Cerebellar cortex (tissue), 1 donor: ENCODE measurements at regions not wholly inside any gene's neighbourhood (a gene's known extent, or its start where the extent isn't known, plus 50 kb on each side); places are given as distances from the start of the nearest gene placed in this dataset.

Experiments
- DNase-seq: peaks from one replicate; pipeline ENCODE4 v3.0.0-alpha.2; 2015; ENCODE audit warnings: low spot score

DNA sequence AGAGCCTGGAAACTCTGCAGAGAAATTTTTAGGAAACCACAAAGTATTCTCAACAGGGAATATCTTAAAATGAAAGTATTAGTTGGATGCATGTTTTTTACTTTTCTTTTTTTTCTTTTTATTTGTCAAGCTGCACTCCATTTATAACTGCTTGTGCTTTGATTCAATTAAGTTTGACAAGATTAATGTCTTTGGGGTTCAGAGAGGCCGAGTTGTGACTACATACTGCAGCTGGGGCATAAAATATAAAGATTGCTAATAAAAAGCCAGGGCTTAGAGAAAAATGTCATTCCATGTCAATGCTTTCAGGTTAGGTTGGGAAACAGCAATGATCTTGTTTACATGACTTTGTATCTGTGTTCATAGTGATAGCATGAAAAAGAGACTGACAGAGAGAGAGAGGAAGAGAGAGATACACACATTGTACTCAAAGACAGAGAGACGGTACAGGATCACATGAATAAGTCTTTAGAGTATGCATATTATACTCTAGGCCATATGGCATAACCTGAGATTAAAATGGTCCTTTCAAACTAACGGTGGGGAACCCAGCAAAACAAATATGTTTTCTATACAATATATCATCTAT lies 1022.3 kb upstream of the CNTNAP5 start:
- no peak for DNase-seq

DNA sequence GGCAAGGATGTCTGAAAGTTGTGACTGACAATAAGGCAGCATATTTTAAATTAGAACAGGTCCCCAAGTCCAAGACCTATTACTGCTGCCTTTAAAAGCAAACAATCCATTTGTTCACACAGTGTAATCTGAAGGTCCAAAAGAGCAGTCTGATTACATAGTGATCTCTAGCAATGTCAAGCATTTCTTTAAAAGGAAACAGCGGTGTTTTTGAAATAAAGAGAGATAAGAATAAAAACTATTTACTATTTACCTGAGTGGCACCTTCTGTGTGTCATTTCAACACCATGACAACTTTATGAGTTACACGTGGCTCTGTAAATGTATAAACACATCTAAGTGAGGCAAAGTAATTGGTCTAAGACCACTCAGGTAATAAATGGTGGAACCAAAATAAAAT lies 1009.9 kb upstream of the CNTNAP5 start:
- DNase-seq: no peak

DNA sequence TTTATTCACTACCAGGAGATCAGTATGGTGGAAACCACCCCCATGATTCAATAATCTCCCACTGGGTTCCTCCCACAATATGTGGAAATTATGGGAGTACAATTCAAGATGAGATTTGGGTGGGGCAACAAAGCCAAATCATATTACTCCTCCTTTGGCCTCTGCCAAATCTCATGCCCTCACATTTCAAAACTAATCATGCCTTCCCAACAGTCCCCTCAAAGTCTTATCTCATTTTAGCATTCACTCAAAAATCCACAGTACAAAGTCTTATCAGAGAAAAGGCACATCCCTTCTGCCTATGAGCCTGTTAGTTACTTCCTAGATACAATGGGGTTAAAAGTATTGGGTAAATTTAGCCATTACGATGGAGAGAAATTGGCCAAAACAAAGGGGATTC lies 989.5 kb upstream of the CNTNAP5 start:
- no peak for DNase-seq

DNA sequence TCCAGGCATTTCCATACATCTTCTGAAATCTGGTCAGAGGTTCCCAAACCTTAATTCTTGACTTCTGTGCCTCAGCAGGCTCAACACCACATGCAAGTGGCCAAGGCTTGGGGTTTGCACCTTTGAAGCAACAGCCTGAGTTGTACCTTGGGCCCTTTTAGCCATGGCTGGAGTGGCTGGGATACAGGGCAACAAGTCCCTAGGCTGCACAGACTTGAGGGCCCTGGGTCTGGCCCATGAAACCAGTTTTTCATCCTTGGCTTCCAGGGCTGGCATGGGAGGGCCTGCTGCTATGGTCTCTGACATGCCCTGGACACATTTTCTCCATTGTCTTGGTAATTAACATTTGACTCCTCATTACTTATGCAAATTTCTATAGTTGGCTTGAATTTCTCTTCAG lies 988.8 kb upstream of the CNTNAP5 start:
- DNase-seq: no peak

DNA sequence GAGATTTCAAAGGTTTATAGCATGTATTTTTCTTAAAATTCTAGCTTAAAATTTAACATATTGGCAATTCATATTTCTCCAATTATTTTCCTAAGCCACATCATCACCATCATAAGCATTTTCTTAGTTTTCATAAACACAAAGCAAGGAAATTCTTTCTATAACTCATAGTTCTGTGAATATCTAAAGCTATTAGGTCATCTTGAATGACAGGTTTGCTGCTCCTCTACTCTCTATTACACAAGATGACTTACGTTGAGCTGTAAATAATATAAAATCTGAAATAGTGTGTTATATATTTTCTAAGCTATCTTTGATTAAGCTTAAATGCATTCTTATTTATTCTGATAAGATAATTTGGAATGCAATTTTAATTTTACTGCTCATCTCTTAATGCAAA lies 984.6 kb upstream of the CNTNAP5 start:
- no peak for DNase-seq

DNA sequence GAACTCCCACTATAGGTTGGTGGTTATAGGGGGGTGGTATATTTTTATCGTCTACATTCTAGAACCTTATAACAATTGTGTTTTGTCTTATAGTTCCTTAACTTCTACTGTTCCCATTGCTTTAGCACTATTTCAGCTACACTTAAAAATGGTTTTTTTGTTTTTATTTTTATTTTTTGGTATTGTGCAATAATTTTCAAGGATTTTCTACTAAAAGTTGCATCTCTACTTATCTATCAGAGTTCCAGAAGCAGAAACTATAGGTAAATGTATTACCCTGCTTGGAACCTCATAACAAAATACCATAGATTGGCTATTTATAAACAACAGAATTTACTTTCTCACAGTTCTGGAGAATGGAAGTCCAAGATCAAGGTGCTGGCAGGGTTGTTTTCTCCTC lies 981.6 kb upstream of the CNTNAP5 start:
- no peak for DNase-seq

DNA sequence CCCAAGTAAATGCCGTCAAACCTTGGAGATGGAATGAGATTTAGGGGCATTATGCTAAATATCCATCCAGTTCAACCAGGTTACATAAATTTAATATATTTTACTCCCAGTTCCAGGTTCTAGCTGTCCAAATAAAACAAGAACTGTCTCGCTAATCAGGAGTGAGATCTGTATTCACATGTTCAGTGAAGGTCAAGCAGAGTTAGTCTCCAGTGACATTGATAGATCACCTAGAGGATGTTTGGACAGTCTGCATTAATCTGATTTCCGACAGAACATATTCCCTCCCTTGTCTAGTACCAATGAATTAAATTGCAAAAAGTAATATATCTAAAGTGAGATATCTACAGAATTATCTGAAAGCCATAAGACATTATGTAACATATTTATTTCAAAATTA lies 979.4 kb upstream of the CNTNAP5 start:
- DNase-seq: no peak

DNA sequence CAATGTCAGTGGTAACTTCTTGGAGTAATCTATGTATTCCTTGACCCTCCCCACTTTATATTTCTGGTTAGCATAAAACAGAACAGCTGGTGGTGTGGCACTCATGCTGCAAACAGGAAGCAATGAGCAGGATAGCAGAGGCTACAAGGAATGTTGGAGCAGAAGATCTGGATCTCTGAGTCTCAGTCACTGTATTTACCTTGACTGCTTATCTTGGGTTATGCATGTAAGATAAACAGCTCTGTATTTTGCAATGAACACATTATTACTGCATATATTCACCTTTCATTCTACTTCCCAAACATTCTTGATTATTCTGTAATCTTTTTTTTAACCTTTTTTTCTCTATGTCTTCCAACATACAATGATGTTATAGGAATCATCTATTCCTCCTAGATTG lies 977.9 kb upstream of the CNTNAP5 start:
- no peak for DNase-seq

DNA sequence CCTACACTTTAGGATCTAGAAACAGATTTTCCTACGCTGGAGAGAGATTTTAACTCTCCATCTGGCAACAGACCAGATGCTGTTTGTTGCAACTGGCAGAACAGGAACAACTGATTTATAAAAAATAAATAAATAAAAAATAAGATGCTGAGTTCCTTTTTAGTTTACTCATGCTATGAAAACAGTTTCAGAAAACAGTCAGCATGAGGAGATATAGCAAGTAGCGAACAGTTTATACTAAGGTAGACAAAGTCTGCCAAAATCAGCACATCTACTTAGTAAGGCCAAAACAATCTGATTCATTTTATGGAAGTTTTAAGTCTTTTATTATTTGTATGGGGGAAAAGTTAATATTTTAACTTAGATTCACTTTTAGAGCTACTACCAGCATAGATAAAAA lies 974.0 kb upstream of the CNTNAP5 start:
- no peak for DNase-seq

DNA sequence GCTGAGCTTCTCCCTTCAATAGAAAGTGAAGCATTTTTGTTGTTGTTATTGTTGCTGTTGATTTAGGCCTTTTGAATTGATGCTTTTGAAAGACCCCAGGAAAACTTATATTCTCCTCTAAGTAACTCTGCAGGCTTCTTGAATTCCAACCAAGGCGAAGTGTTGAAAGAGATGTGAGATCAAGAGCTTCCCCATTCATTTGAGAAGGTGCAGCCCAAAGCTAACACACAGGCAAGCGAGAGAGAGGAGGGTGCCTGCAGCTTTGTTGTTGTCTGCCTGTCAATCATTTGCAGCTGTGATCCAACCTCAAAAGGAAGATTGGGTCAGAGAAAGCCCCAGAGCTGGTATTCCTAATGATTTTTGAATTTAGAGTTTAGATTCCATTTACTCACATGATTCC lies 963.6 kb upstream of the CNTNAP5 start:
- DNase-seq: no peak

DNA sequence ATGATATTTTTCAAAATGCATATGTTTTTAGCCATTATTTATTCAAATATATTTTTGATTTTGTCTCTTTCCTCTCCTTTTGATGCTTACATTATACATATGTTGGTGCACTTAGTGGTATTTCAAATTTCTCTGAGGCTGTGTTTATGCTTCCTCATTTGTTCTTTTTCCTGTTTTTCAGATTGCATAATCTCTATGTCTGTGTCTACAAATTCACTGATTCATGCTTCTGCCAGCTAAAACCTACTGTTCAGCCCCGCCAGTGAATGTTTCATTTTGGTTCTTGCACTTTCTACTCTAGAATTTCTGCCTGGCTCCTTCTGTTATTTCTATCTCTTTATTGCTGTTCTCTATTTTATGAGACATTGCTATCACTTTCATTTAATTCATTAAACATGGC lies 951.7 kb upstream of the CNTNAP5 start:
- DNase-seq: no peak

DNA sequence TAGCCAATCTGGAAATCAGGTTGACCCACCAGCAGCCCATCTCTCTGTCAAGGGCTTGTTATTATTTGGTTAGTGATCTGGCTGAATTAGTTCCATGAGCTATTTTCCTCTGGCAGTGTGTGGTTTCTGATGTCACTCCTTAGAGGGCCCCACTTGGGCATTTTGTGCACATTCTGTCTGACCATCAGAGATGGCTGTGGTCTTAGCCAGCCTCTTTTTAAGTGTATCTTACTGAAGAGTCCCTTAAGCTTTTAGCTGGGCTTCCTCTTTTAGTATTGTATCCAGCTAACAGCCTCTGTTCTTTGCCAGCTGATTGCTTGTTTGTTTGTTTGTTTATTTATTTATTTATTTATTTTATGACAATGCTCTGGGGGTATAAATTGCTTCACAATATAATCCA lies 951.1 kb upstream of the CNTNAP5 start:
- DNase-seq: no peak

DNA sequence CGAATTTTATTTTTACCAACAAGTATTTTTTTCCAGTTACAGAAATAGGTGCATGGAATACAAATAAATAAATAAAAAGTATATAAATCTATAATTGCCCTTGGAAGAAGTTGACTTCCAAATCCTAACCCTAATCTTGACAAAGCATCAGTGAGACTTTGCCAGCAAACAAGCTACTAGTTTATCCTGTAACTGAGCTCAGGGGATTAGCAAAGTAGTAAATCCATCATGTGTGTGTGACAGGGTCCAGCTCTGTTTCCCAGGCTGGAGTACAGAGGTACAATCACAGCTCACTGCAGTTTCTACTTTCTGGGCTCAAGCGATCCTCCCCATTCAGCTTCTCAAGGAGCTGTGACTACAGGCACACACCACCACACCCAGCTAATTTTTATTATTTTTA lies 948.0 kb upstream of the CNTNAP5 start:
- no peak for DNase-seq

DNA sequence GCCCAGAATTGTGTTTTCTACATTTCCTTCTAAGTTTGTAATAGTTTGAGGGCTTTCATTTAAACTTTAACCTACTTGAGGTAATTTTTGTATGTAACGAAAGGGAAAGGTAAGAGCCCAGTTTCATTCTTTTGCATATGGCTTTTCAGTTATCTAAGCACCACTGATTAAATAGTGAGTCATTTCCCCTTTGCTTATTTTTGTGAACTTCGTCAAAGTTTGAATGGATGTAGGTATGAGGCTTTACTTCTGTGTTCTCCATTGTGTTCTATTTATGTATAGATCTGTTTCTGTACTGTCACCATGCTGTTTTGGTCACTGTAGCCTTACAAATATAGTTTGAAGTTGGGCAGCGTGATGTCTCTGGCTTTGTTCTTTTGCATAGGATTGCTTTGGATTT lies 944.8 kb upstream of the CNTNAP5 start:
- DNase-seq: no peak

DNA sequence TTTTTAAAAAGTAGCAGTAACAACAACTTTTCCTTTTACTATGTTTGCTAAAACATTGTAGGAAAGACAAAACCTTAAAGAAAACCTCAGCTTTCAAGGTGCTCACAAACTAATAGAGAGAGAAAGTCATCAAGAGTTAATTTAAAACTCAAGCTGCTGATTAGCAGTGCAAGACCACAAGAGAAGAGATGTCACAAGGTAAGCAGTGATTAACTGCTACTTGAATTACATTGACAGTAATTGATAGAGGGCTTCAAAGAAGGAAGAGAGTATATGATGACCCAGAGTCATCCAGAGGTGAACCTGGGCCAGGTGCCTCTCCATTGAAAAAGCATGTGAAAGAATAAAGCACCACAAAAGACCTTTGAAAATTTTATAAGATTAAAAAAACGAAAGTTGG lies 939.6 kb upstream of the CNTNAP5 start:
- DNase-seq: no peak

DNA sequence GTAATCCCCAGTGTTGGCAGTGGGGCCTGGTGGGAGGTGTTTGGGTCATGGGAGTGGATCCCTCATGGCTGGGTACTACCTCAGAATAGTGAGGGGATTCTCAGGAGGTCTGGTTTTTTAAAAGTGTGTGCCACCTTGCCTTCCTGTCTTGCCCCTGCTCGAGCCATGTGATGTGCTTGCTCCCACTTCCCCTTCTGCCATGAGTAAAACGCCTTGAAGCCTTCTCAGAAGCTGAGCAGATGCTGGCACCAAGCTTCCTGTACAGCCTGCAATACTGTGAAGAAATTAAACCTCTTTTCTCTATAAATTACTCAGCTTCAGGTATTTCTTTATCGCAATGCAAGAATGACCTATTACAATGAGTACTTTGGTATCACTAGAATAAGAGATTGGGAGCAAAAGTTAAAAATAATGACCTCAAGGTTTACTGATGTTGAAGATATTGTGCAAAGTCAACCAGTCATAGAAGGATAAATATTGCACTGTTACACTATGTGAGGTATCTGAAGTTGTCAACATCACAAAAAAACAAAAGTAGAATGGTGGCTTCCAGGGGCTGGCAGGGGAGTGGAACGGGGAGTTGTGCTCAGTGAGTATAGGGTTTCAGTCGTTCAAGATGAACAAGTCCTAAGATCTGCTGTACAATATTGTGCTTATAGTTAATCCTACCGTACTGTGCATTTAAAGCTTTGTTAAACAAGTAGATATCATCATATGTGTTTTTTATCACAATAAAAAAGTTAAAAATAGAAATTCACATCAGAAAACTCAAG lies 938.3 kb upstream of the CNTNAP5 start:
- no peak for DNase-seq

DNA sequence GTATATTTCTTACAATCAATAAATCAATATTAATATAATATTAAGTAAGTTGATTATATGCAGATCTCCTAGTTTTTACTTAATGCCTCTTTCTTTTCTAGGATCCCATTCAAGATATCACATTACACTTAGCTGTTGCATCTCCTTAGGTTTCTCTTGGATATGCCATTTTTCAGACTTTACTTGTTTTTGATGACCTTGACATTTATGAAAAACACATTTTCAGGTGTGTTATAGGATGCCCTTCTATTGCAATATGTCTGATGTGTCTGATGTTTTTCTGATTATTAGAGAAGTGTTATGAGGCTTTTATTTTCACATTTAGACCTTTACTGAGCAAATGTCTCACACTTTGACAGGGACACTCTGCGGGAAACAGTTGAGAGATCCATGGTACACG lies 933.6 kb upstream of the CNTNAP5 start:
- no peak for DNase-seq

DNA sequence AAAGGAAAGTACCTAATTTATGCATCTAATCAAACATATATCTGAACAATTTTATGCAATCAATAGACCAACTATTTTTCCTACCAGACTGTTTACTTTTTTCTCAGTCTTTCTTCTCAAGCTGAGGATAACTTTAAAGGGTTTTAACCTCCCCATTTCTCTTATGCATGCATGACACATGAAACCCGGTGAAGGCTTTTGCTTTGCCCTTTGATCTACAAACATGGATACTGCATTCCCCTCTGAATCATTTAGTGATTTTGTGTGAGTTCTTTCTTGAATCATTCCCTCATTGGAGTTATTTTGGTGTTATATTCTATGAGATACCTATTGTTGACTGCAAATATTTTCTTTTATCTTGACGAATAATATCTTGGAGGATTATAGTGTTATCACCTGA lies 931.9 kb upstream of the CNTNAP5 start:
- DNase-seq: no peak

DNA sequence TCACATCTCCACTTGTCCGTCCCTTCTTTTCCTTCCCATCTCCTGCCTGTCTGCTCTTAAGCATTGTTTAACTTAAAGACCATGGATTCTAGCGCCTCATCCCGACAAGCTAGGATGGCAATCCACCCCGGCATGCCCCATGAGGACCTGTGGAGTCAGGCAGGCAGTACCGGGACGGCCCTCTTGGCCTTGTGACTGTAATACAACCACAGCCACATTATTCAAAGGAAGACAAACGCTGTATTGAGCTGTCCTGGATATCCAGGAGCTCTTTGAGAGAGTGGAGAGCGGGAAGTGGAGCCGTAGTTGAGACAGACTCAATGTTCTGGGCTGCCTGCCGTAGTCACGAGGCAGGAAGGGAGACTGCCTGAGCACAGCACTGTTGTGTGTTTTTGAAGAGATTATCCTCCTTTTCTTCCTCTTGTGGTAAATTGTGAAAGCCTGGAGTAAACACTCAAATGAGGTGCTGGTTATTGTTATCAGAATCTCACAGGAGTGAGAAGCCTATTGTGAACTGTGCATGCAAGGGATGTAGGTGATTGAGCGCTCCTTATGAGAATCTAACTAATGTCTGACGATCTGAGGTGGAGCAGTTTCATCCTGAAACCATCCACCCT lies 929.8 kb upstream of the CNTNAP5 start:
- no peak for DNase-seq

DNA sequence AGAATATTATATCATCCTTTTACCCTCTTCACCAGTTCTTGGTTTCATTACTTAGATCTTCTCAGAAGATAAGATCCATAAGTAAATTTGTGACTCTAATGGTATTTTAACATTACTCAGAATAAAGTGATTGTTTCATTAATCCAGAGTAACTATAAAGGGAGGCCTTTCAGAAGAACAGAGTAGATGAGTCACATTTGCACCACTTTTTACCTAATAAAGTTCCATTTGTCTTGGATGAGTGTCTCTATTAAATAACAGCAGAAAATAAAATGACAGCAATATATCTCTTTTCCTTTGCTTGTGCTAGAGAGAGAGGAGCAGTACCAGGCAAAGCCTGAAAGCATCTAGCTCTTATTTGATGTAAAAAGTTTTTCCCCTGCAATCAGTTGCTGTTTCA lies 926.5 kb upstream of the CNTNAP5 start:
- no peak for DNase-seq

DNA sequence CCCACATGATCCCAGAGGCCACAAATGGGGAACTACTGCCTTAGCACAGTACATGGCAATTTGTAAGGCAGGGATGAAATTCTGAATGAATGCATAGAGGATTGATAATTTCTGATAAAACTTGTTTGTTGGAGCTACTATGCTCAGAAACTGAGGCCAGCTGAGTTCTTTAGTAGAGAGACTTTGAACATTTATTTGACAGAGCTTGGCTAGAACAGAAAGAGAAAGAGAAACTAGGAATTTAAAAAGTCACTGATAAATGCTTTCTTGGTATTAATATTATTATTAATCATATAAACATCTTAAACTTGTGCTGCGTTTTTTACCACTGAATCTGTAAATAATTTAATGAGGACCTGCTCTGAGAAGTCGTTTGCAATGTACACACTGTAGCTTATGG lies 923.7 kb upstream of the CNTNAP5 start:
- no peak for DNase-seq

DNA sequence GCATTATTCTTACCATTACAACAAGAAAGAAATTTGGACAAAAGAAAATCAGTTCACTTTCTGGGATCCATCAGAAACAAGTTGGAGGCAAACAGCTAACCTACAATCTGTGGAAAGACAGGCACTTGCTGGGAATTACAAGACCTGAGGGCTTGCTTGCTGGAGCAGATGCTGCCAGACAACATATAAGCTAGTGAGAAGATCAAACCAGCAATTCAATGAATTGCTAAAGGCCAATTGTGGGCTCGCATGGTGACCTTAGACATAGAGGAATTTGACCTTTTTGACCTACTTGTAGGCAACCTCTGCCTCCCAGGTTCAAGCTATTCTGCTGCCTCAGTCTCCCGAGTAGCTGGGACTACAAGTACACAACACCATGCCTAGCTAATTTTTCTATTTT lies 921.2 kb upstream of the CNTNAP5 start:
- DNase-seq: no peak

DNA sequence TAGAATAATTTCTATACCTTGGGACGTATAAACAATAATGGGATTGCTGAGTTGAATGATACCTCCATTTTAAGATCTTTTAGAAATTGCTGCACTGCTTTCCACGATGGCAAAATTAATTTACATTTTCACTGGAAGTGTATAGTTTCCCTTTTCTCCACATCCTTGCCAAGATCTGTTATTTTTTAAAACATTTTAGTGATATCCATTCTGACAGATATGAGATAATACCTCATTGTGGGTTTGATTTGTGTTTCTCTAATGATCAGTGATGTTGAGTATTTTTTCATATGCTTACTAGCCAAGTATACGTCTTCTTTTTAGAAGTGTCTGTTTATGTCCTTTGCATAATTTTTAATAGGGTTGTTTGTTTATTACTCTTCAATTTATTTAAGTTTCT lies 908.5 kb upstream of the CNTNAP5 start:
- DNase-seq: no peak

DNA sequence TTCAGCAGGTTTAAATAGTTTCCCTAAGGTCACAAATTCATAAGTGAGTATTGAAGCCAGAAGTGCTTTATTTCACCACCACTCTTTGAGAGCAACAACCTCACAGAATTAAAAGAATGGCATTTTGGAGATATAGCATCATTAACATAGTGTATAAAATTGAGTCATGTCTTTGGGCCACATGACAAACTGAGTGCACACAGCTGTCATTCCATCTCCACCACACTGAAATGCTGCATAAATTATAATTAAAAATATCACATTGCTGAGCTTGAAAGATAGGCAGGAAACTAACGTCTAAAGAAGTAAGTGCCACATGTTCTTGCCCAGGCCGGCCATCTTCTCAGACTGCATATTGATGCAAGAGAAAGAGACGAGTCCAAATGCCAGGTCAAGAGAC lies 897.9 kb upstream of the CNTNAP5 start:
- no peak for DNase-seq
